HepG2 (cell line): ENCODE measurements at regions not wholly inside any gene's neighbourhood (a gene's known extent, or its start where the extent isn't known, plus 50 kb on each side); places are given as distances from the start of the nearest gene placed in this dataset.

ENCODE experiments used
- ATAC-seq: fragments of 200-7000 bp; cut with Tn5 transposase; 3 replicates; pipeline ENCODE4 v1.9.1; 2020; ENCODE audit warnings: mild to moderate bottlenecking, moderate library complexity
- BruUV-seq: library from RNA; stranded (reverse); fragments of 400-500 nt; replicated peaks from 2 replicates; lab custom pipeline; 2021; lab: Mats Ljungman, UMichigan
- CTCF ChIA-PET: fragments of 300-600 bp; formaldehyde crosslinking; extraction: SDS; loops from one replicate; lab custom pipeline; 2021; ENCODE audit warnings: low total read pairs, inconsistent platforms, low intra/inter-chr PET ratio; lab: Yijun Ruan, JAX
- POLR2A ChIA-PET: fragments of 350-600 bp; sonication (Branson Sonifier 250); formaldehyde crosslinking; loops from one replicate; lab custom pipeline; 2020; ENCODE audit warnings: antibody characterized with exemption, inconsistent platforms; lab: Yijun Ruan, JAX
- DNase-seq: peaks from one replicate; pipeline ENCODE4 v3.0.0-alpha.2; 2015; ENCODE audit warnings: low spot score
- FAIRE-seq: peaks from 3 replicates; lab custom pipeline; 2011; peaks lifted over from hg19 to GRCh38; lab: Jason Lieb, UNC
- H2AFZ ChIP-seq: one replicate; pipeline ENCODE4 v1.6.1; 2011; ENCODE audit warnings: low read length, inconsistent platforms
- H3K27ac ChIP-seq: fragments of 300-600 bp; 3 replicates; pipeline ENCODE4 v1.8.0; 2011; ENCODE audit warnings: mixed run types, mild to moderate bottlenecking, mixed read lengths, low read length, inconsistent platforms; ENCODE audit not compliant: insufficient read depth; ENCODE audit errors: extremely low read length
- H3K27me3 ChIP-seq, 2 experiments: fragments of 200-600 bp in 1 of 2; 2 replicates in 1 of 2; 3 replicates in 1 of 2; pipeline versions ENCODE4 v1.6.0 to v1.8.0; 2011; ENCODE audit warnings: low read length in 2 of 2, mild to moderate bottlenecking in 2 of 2, moderate library complexity in 2 of 2, inconsistent platforms in 1 of 2; ENCODE audit not compliant: insufficient read depth in 2 of 2, control insufficient read depth in 1 of 2
- H3K36me3 ChIP-seq, 2 experiments: fragments of 200-600 bp in 1 of 2; replicated peaks in 1 of 2; 2 replicates in 1 of 2; 3 replicates in 1 of 2; pipeline versions ENCODE4 v1.5.1 to v1.8.0; 2011; ENCODE audit warnings: low read length in 2 of 2, inconsistent platforms in 1 of 2; ENCODE audit not compliant: insufficient read depth in 2 of 2, control insufficient read depth in 1 of 2
- H3K4me1 ChIP-seq: 2 replicates; pipeline ENCODE4 v1.5.1; 2012; ENCODE audit warnings: low read length, inconsistent platforms; ENCODE audit not compliant: insufficient read depth
- H3K4me2 ChIP-seq: 2 replicates; pipeline ENCODE4 v1.6.0; 2011; ENCODE audit warnings: low read depth, low read length, inconsistent platforms
- H3K4me3 ChIP-seq, 3 experiments: fragments of 200-600 bp in 1 of 3; sonication (generic), shearing (Covaris generic) in 1 of 3; replicated peaks in 1 of 3; 2 replicates each; pipeline ENCODE4 v1.5.1; 2011 to 2016; ENCODE audit warnings: low read length in 3 of 3, inconsistent platforms in 2 of 3, low read depth in 2 of 3, mild to moderate bottlenecking in 2 of 3, control low read depth in 1 of 3, mixed read lengths in 1 of 3; ENCODE audit not compliant: insufficient read depth in 1 of 3
- H3K79me2 ChIP-seq: one replicate; pipeline ENCODE4 v1.6.1; 2011; ENCODE audit warnings: low read length, inconsistent platforms; ENCODE audit not compliant: insufficient read depth
- H3K9ac ChIP-seq: 2 replicates; pipeline ENCODE4 v1.6.0; 2011; ENCODE audit warnings: mild to moderate bottlenecking, low read depth, low read length, inconsistent platforms; ENCODE audit not compliant: insufficient read depth
- H3K9me3 ChIP-seq: 2 replicates; pipeline ENCODE4 v1.5.1; 2012; ENCODE audit warnings: mild to moderate bottlenecking, low read length
- H4K20me1 ChIP-seq: 2 replicates; pipeline ENCODE4 v1.6.0; 2011; ENCODE audit warnings: inconsistent platforms, mild to moderate bottlenecking, low read length, moderate library complexity; ENCODE audit not compliant: insufficient read depth
- FOXA1 ChIP-seq, 2 experiments: fragments of 450-650 bp in 1 of 2; sonication (generic) in 1 of 2; formaldehyde crosslinking in 1 of 2; IDR thresholded peaks; 2 replicates each; pipeline versions ENCODE4 v1.4.0 to v1.6.1; 2016 to 2020; ENCODE audit warnings: missing genetic modification reagents in 1 of 2
- HMG20A ChIP-seq: IDR thresholded peaks from 2 replicates; pipeline ENCODE4 v1.6.1; 2016; ENCODE audit warnings: borderline replicate concordance
- JUNB ChIP-seq: sonication (generic); formaldehyde crosslinking; IDR thresholded peaks from 2 replicates; pipeline ENCODE4 v1.8.0; 2022; ENCODE audit warnings: missing genetic modification reagents, mild to moderate bottlenecking, borderline replicate concordance
- RELA ChIP-seq: sonication (generic); formaldehyde crosslinking; IDR thresholded peaks from 2 replicates; pipeline ENCODE4 v1.4.0; 2020; ENCODE audit warnings: missing genetic modification reagents
- SIX4 ChIP-seq: sonication (generic); formaldehyde crosslinking; IDR thresholded peaks from 2 replicates; pipeline ENCODE4 v1.4.0; 2020; ENCODE audit warnings: missing genetic modification reagents
- ZNF44 ChIP-seq: sonication (generic); formaldehyde crosslinking; IDR thresholded peaks from 2 replicates; pipeline ENCODE4 v1.5.1; 2020; ENCODE audit warnings: mild to moderate bottlenecking, missing genetic modification reagents
- ZNF792 ChIP-seq: IDR thresholded peaks from 2 replicates; pipeline ENCODE4 v1.6.1; 2016
- ZNF891 ChIP-seq: sonication (generic); formaldehyde crosslinking; IDR thresholded peaks from 2 replicates; pipeline ENCODE4 v1.5.0; 2020; ENCODE audit warnings: mild to moderate bottlenecking, missing genetic modification reagents
- WGBS: methylation state at CpG from one replicate; pipeline ENCODE4 v1.1.6; 2017; ENCODE audit warnings: low lambda C conversion rate; 5-methylcytosine and 5-hydroxymethylcytosine counted together
- in situ Hi-C: cut with HindIII; loops from 2 replicates; pipeline ENCODE4 v1.10.0; 2017; ENCODE audit warnings: low pct_unique_long_range_greater_than_20kb; ENCODE audit not compliant: extremely low pct_ligation_motif_present
- intact Hi-C: fragments of 100-400 bp; cut with micrococcal nuclease; formaldehyde crosslinking; loops from one replicate; pipeline ENCODE4 v1.10.0; 2022; ENCODE audit not compliant: unreplicated experiment
- TF ChIP-seq, protein P1 (sequence below): sonication (generic); formaldehyde crosslinking; conservative IDR thresholded peaks from 2 replicates; pipeline ENCODE4 v1.8.1; 2023; ENCODE audit warnings: missing genetic modification reagents

DNA sequence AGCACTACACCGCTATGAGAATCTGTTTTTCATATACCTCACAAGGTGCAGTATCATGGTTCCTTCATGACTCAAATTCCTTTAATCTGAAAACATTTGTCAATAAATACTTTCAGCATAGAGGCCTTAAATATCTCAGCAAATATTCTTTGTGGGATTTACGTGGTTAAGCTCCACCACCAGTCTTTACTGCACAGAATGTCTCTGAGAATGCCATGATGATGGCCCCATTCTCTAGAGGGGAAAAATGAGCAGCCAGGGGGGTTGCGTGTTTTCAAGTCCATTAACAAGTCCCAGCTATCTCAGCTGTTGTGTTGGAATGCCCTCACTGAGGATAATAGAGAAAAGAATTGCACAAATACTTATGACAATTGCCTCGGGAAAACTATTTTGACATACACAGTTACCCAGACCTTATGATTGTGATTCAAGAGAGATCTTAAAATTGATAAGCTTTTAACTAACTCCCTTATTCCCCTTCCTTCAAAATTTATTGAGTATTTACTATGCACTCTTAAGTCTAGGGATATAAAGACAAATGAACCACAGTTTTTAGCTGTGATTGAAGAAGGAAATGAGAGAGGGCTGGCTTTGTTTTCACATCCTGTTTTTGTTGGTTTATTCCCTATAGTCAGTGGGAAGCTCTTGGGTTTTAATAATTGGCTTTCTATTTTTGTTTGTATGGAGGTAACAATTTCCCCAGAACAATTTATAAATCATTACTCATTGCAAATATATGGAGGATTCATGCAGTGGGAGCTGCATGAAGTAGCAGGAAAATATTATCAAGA lies 176.5 kb upstream of the VWC2 start:
- H3K4me2 ChIP-seq: no peak overlapping the region
- no peak for FAIRE-seq
- H3K4me3 ChIP-seq: no peak overlapping the region
- H3K36me3 ChIP-seq: no peaks in the 10 kb centered on the region
- no peak for TF ChIP-seq ZNF44 (CRISPR knock-in tag)
- no peak for TF ChIP-seq SIX4 (CRISPR knock-in tag)
- no peak for TF ChIP-seq HMG20A (CRISPR knock-in tag)
- no peak for TF ChIP-seq ZNF891 (CRISPR knock-in tag)
- TF ChIP-seq FOXA1 (IDR thresholded peaks at IDR 0.05): no peak
- TF ChIP-seq FOXA1 (CRISPR knock-in tag; IDR thresholded peaks at IDR 0.05): no peak
- TF ChIP-seq, protein P1, sequence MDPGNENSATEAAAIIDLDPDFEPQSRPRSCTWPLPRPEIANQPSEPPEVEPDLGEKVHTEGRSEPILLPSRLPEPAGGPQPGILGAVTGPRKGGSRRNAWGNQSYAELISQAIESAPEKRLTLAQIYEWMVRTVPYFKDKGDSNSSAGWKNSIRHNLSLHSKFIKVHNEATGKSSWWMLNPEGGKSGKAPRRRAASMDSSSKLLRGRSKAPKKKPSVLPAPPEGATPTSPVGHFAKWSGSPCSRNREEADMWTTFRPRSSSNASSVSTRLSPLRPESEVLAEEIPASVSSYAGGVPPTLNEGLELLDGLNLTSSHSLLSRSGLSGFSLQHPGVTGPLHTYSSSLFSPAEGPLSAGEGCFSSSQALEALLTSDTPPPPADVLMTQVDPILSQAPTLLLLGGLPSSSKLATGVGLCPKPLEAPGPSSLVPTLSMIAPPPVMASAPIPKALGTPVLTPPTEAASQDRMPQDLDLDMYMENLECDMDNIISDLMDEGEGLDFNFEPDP (CRISPR knock-in tag): no peak
- TF ChIP-seq, all 625 proteins: peak for 0
- intact Hi-C loops: no loop called here
- H3K79me2 ChIP-seq: no peaks in the 10 kb centered on the region
- H2AFZ ChIP-seq: no peak overlapping the region
- 9% methylated on average over 4 of the region's 4 CpGs for WGBS
- no peak overlapping the region for H3K9ac ChIP-seq
- ChIA-PET CTCF (no interaction called here), POLR2A (no interaction called here)
- no peak for DNase-seq
- H3K4me1 ChIP-seq: no peaks in the 10 kb centered on the region
- no peaks in the 10 kb centered on the region for H4K20me1 ChIP-seq
- in situ Hi-C loops: no loop called here
- BruUV-seq: no TSS peak
- H3K27ac ChIP-seq: no peak overlapping the region
- H3K27me3 ChIP-seq: no peaks in the 10 kb centered on the region
- no peaks in the 10 kb centered on the region for H3K9me3 ChIP-seq
- no peak for ATAC-seq

DNA sequence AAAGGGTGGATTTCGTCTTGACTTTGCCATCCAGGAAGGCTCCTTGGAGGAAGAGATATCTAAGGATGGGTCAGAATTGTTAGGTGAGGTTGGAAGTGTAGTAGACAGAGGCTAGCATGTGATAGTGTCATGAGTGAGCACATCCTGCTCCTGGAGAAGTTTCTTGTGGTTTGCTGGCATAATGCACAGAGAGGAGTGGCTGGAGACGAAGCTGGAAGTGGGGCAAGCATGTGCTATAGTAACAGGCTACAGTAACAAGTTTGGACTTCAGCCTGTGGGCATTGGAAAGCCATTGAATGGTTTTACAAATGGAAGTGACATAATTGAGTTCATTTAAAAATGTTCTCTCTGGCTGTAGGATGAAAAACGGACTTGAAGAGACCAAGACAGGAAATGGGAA lies 175.6 kb upstream of the VWC2 start:
- intact Hi-C loops: no loop called here
- ATAC-seq (no peak), DNase-seq (no peak), FAIRE-seq (no peak)
- Histone ChIP-seq H3K9ac (no peak overlapping the region), H3K36me3 (no peaks in the 10 kb centered on the region), H3K4me1 (no peaks in the 10 kb centered on the region), H3K4me2 (no peak overlapping the region), H3K9me3 (no peaks in the 10 kb centered on the region), H2AFZ (no peak overlapping the region), H3K27me3 (no peaks in the 10 kb centered on the region)
- CTCF ChIA-PET: no interaction called here
- no TSS peak for BruUV-seq
- POLR2A ChIA-PET: no interaction called here
- WGBS: 0% methylated on average over 3 of the region's 3 CpGs
- TF ChIP-seq ZNF792 (CRISPR knock-in tag) (no peak), RELA (no peak), JUNB (CRISPR knock-in tag) (no peak)
- TF ChIP-seq, all 625 proteins: peak for 0
- H3K27ac ChIP-seq: no peak overlapping the region
- in situ Hi-C loops: no loop called here
- no peaks in the 10 kb centered on the region for H4K20me1 ChIP-seq
- no peaks in the 10 kb centered on the region for H3K79me2 ChIP-seq
- no peak overlapping the region for H3K4me3 ChIP-seq
